ENCODE measurements at regions not wholly inside any gene's neighbourhood (a gene's known extent, or its start where the extent isn't known, plus 50 kb on each side); places are given as distances from the start of the nearest gene placed in this dataset.
A peak's percentile ranks its signal among the peaks of the same experiment; 100 is the strongest.

- no peaks in the 10 kb centered on the region for H3K4me1 ChIP-seq (ENCODE audit: control insufficient read depth, insufficient read depth, low read length)
- peaks cover 12% of the 10 kb centered on the region for H3K27me3 ChIP-seq (ENCODE audit: control insufficient read depth, insufficient read depth, low read length)
- H3K9me3 ChIP-seq (ENCODE audit: control insufficient read depth, low read depth, low read length): no peaks in the 10 kb centered on the region
- H3K4me3 ChIP-seq (ENCODE audit: low read length): no peak overlapping the region
- H3K27ac ChIP-seq (ENCODE audit: low read length): no peak overlapping the region
- no peak for DNase-seq
- no CpG with 5 or more reads among the region's 8 CpGs for WGBS (ENCODE audit: insufficient coverage, low lambda C conversion rate)
- no peaks in the 10 kb centered on the region for H3K36me3 ChIP-seq (ENCODE audit: control insufficient read depth, insufficient read depth, low read length)
Observed at GRCh38 chr13:26471807-26472206, 85.7 kb upstream of the WASF3 start.

DNA sequence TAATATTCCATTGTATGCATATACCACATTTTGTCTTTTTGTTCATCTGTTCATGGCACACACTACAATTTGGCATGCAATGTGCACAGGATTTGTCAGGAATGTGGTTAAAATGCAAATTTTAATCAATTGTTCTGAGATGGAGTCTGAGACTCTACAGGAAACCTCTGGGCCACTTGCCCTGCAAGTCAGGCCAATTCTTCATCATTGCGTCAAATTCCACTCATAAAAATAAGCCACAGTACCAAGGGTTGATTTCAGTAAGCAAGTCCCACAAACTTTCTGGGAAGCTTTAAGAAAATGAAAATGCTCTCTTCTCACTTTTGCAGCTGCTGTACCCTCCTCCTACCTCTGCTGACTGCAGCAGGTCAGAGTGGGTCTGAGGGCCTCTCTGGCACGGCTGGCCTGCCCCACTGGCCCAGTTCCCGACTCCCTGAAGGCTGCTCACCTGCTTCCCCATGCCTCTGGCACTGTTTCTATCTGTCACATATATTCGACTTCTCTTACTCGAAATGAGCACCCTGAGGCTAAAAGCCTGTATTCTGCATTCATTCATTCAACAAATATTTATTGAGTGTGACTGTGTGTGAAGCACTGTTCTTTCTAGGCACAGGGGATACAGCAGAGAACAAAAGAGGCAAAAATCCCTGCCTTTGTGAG is 83.8 kb upstream of the WASF3 start:
- Histone ChIP-seq H3K36me3 (ENCODE audit: control insufficient read depth, insufficient read depth, low read length) (no peaks in the 10 kb centered on the region), H3K27me3 (ENCODE audit: control insufficient read depth, insufficient read depth, low read length) (peaks cover 6% of the 10 kb centered on the region), H3K27ac (ENCODE audit: low read length) (no peak overlapping the region), H3K9me3 (ENCODE audit: control insufficient read depth, low read depth, low read length) (no peaks in the 10 kb centered on the region), H3K4me1 (ENCODE audit: control insufficient read depth, insufficient read depth, low read length) (no peaks in the 10 kb centered on the region), H3K4me3 (ENCODE audit: low read length) (no peak overlapping the region)
- DNase-seq: no peak
- WGBS (ENCODE audit: insufficient coverage, low lambda C conversion rate): 88% methylated on average over 4 of the region's 5 CpGs

DNA sequence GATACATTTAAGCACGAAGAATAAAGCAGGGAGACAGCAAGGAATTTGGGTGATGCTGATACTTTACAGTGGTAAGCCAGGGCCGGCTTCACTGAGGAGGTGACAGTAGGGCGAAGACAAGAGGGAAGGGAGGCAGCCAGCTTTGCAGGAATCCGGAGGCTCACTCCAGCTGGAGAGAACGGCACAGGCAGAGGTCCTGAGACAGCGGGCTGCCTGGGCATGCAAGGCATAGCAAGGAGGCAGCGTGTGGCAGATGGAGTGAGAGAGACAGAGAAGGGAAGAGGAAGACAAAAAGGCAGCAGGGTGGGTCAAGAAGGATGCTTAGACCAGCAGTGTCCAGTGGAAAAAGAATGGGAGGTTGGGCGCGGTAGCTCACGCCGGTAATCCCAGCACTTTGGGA is 83.2 kb upstream of the WASF3 start:
- H3K36me3 ChIP-seq (ENCODE audit: control insufficient read depth, insufficient read depth, low read length): no peaks in the 10 kb centered on the region
- H3K9me3 ChIP-seq (ENCODE audit: control insufficient read depth, low read depth, low read length): no peaks in the 10 kb centered on the region
- peaks cover 6% of the 10 kb centered on the region for H3K27me3 ChIP-seq (ENCODE audit: control insufficient read depth, insufficient read depth, low read length)
- 83% methylated on average over 5 of the region's 11 CpGs for WGBS (ENCODE audit: insufficient coverage, low lambda C conversion rate)
- H3K27ac ChIP-seq (ENCODE audit: low read length): no peak overlapping the region
- no peak for DNase-seq
- no peak overlapping the region for H3K4me3 ChIP-seq (ENCODE audit: low read length)
- no peaks in the 10 kb centered on the region for H3K4me1 ChIP-seq (ENCODE audit: control insufficient read depth, insufficient read depth, low read length)

DNA sequence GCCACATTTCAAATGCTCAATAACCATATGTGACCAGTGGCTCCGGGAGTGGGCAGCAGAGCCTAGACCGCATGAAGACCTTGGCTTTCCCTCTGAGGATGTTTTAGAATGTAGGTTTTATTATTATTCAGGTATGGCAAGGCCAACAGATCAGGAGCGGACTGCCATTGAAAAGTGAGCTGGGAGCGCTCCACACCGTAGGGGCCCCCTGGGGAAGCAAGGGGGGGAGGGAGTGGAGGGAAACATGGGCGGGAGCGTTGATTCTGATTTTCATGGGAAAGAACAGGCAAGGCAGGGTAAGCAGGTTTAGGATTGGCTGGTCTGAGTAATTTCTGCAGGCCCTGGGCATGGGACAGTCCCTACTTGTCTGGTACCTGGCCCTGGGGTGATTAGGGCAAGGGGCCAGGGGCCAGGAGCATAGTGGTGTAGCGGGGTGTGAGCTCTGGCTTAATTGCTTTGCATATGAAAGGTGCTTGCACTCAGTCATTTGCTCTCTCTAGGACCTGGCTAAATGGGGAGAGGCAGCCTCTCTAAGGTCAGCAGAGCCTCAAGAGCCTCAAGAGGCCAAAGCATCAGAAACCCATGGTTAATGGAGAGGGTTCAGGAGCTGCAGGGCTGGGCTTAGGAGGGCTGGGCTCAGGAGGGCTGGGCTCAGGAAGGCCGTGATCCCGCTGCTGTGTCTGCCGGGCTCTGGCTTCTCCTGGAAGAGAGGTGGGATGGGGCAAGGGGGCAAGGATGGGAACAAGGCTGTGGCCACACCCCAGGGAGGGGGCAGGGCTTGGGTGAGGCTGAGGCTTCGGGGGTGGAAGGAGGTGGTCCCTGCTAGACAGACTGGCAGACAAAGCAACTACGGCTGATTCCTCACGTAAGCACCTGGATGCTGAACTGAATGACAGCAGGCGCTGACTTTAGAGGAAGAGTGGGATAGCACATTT is 82.0 kb upstream of the WASF3 start:
- no peaks in the 10 kb centered on the region for H3K9me3 ChIP-seq (ENCODE audit: control insufficient read depth, low read depth, low read length)
- H3K27ac ChIP-seq (ENCODE audit: low read length): no peak overlapping the region
- no peak for DNase-seq
- no peak overlapping the region for H3K4me3 ChIP-seq (ENCODE audit: low read length)
- H3K27me3 ChIP-seq (ENCODE audit: control insufficient read depth, insufficient read depth, low read length): peaks cover 6% of the 10 kb centered on the region
- no CpG with 5 or more reads among the region's 15 CpGs for WGBS (ENCODE audit: insufficient coverage, low lambda C conversion rate)
- no peaks in the 10 kb centered on the region for H3K36me3 ChIP-seq (ENCODE audit: control insufficient read depth, insufficient read depth, low read length)
- peaks cover 2% of the 10 kb centered on the region for H3K4me1 ChIP-seq (ENCODE audit: control insufficient read depth, insufficient read depth, low read length)

GRCh38 chr13:26476111-26476781 is 81.2 kb upstream of the WASF3 start:
- DNase-seq: peak in 1 of 2 donors; percentile 10
- WGBS (ENCODE audit: insufficient coverage, low lambda C conversion rate): no CpG with 5 or more reads among the region's 20 CpGs
- Histone ChIP-seq H3K27ac (ENCODE audit: low read length) (peak overlapping the region; percentile 37), H3K36me3 (ENCODE audit: control insufficient read depth, insufficient read depth, low read length) (no peaks in the 10 kb centered on the region), H3K4me1 (ENCODE audit: control insufficient read depth, insufficient read depth, low read length) (peaks cover 2% of the 10 kb centered on the region), H3K27me3 (ENCODE audit: control insufficient read depth, insufficient read depth, low read length) (peaks cover 6% of the 10 kb centered on the region), H3K9me3 (ENCODE audit: control insufficient read depth, low read depth, low read length) (no peaks in the 10 kb centered on the region), H3K4me3 (ENCODE audit: low read length) (peak overlapping the region; percentile 26)

- peak overlapping the region; percentile 37 for H3K27ac ChIP-seq (ENCODE audit: low read length)
- H3K36me3 ChIP-seq (ENCODE audit: control insufficient read depth, insufficient read depth, low read length): no peaks in the 10 kb centered on the region
- peaks cover 6% of the 10 kb centered on the region for H3K27me3 ChIP-seq (ENCODE audit: control insufficient read depth, insufficient read depth, low read length)
- no peaks in the 10 kb centered on the region for H3K9me3 ChIP-seq (ENCODE audit: control insufficient read depth, low read depth, low read length)
- DNase-seq: no peak
- H3K4me1 ChIP-seq (ENCODE audit: control insufficient read depth, insufficient read depth, low read length): peaks cover 2% of the 10 kb centered on the region
- no peak overlapping the region for H3K4me3 ChIP-seq (ENCODE audit: low read length)
- no CpG with 5 or more reads among the region's 3 CpGs for WGBS (ENCODE audit: insufficient coverage, low lambda C conversion rate)
Observed at GRCh38 chr13:26476782-26477142, 80.7 kb upstream of the WASF3 start.

GRCh38 chr13:26477681-26478080 is 79.8 kb upstream of the WASF3 start:
- no peak for DNase-seq
- Histone ChIP-seq H3K4me3 (ENCODE audit: low read length) (no peak overlapping the region), H3K27ac (ENCODE audit: low read length) (no peak overlapping the region), H3K36me3 (ENCODE audit: control insufficient read depth, insufficient read depth, low read length) (no peaks in the 10 kb centered on the region), H3K27me3 (ENCODE audit: control insufficient read depth, insufficient read depth, low read length) (peaks cover 6% of the 10 kb centered on the region), H3K9me3 (ENCODE audit: control insufficient read depth, low read depth, low read length) (no peaks in the 10 kb centered on the region), H3K4me1 (ENCODE audit: control insufficient read depth, insufficient read depth, low read length) (peaks cover 2% of the 10 kb centered on the region)
- WGBS (ENCODE audit: insufficient coverage, low lambda C conversion rate): no CpG with 5 or more reads among the region's 6 CpGs

GRCh38 chr13:26480246-26480855 is 77.1 kb upstream of the WASF3 start:
- Histone ChIP-seq H3K27me3 (ENCODE audit: control insufficient read depth, insufficient read depth, low read length) (no peaks in the 10 kb centered on the region), H3K4me3 (ENCODE audit: low read length) (no peak overlapping the region), H3K4me1 (ENCODE audit: control insufficient read depth, insufficient read depth, low read length) (peaks cover 2% of the 10 kb centered on the region), H3K27ac (ENCODE audit: low read length) (peak overlapping the region; percentile 35), H3K36me3 (ENCODE audit: control insufficient read depth, insufficient read depth, low read length) (no peaks in the 10 kb centered on the region), H3K9me3 (ENCODE audit: control insufficient read depth, low read depth, low read length) (no peaks in the 10 kb centered on the region)
- DNase-seq: peak; percentile 51 to 64
- WGBS (ENCODE audit: insufficient coverage, low lambda C conversion rate): 47% methylated on average over 3 of the region's 10 CpGs

- Histone ChIP-seq H3K36me3 (ENCODE audit: control insufficient read depth, insufficient read depth, low read length) (no peaks in the 10 kb centered on the region), H3K9me3 (ENCODE audit: control insufficient read depth, low read depth, low read length) (no peaks in the 10 kb centered on the region), H3K4me1 (ENCODE audit: control insufficient read depth, insufficient read depth, low read length) (peaks cover 2% of the 10 kb centered on the region), H3K27me3 (ENCODE audit: control insufficient read depth, insufficient read depth, low read length) (no peaks in the 10 kb centered on the region), H3K4me3 (ENCODE audit: low read length) (no peak overlapping the region), H3K27ac (ENCODE audit: low read length) (no peak overlapping the region)
- peak; percentile 36 to 45 for DNase-seq
- WGBS (ENCODE audit: insufficient coverage, low lambda C conversion rate): no CpG with 5 or more reads among the region's 3 CpGs
Observed at GRCh38 chr13:26482451-26483197, 74.9 kb upstream of the WASF3 start.
